K562 (cell line): ENCODE measurements at regions not wholly inside any gene's neighbourhood (a gene's known extent, or its start where the extent isn't known, plus 50 kb on each side); places are given as distances from the start of the nearest gene placed in this dataset.

Source experiments
- ATAC-seq: fragments of 200-7000 bp; cut with Tn5 transposase; 3 replicates; pipeline ENCODE4 v1.9.1; 2020; ENCODE audit warnings: moderate library complexity
- BruUV-seq: library from RNA; stranded (reverse); fragments of 400-500 nt; replicated peaks from 2 replicates; lab custom pipeline; 2021; lab: Mats Ljungman, UMichigan
- CTCF ChIA-PET: fragments of 300-600 bp; formaldehyde crosslinking; extraction: SDS; loops from one replicate; lab custom pipeline; 2021; ENCODE audit warnings: low intra/inter-chr PET ratio; lab: Yijun Ruan, JAX
- POLR2A ChIA-PET: fragments of 300-600, 350-650 bp; sonication (Branson Sonifier 250); formaldehyde crosslinking; extraction: SDS; loops from one replicate; lab custom pipeline; 2021; ENCODE audit warnings: antibody characterized with exemption, inconsistent platforms; lab: Yijun Ruan, JAX
- DNase-seq, 4 experiments: peaks; one replicate each; pipeline versions ENCODE4 v3.0.0 to v3.0.0-alpha.2; 2011 to 2018; ENCODE audit warnings: low spot score in 3 of 4, mixed read lengths in 3 of 4; ENCODE audit errors: extremely low read depth in 1 of 4
- FAIRE-seq: peaks from 2 replicates; lab custom pipeline; 2011; peaks lifted over from hg19 to GRCh38; lab: Jason Lieb, UNC
- H2AFZ ChIP-seq: 2 replicates; pipeline ENCODE4 v1.6.0; 2011; ENCODE audit warnings: low read depth, low read length, control low read depth, inconsistent platforms
- H3K27ac ChIP-seq: fragments of 200-600 bp; 3 replicates; pipeline ENCODE4 v1.8.0; 2011; ENCODE audit warnings: low read depth, mild to moderate bottlenecking, control low read depth, inconsistent platforms, low read length, moderate library complexity, mixed read lengths; ENCODE audit errors: extremely low read depth
- H3K27me3 ChIP-seq, 2 experiments: fragments of 300-600 bp in 1 of 2; 2 replicates in 1 of 2; 3 replicates in 1 of 2; pipeline versions ENCODE4 v1.6.0 to v1.8.0; 2011; ENCODE audit warnings: inconsistent platforms in 2 of 2, low read length in 2 of 2, mild to moderate bottlenecking in 1 of 2, mixed read lengths in 1 of 2, moderate library complexity in 1 of 2; ENCODE audit not compliant: control insufficient read depth in 2 of 2, insufficient read depth in 2 of 2
- H3K36me3 ChIP-seq: fragments of 300-600 bp; 3 replicates; pipeline ENCODE4 v1.8.0; 2011; ENCODE audit warnings: mild to moderate bottlenecking, low read length, inconsistent platforms; ENCODE audit not compliant: control insufficient read depth, insufficient read depth
- H3K4me1 ChIP-seq, 2 experiments: fragments of 200-600 bp in 1 of 2; replicated peaks in 1 of 2; 2 replicates in 1 of 2; 3 replicates in 1 of 2; pipeline versions ENCODE4 v1.5.1 to v1.8.0; 2011; ENCODE audit warnings: inconsistent platforms in 2 of 2, low read length in 2 of 2, mild to moderate bottlenecking in 1 of 2, mixed read lengths in 1 of 2, moderate library complexity in 1 of 2; ENCODE audit not compliant: control insufficient read depth in 2 of 2, insufficient read depth in 2 of 2
- H3K4me2 ChIP-seq: 2 replicates; pipeline ENCODE4 v1.6.1; 2011; ENCODE audit warnings: low read length, control low read depth, inconsistent platforms, mixed read lengths; ENCODE audit not compliant: insufficient read depth
- H3K4me3 ChIP-seq: fragments of 200-600 bp; sonication (generic), shearing (Covaris generic); 2 replicates; pipeline ENCODE4 v1.5.1; 2016; ENCODE audit warnings: control low read depth, inconsistent platforms
- H3K79me2 ChIP-seq: fragments of 200-600 bp; 3 replicates; pipeline ENCODE4 v1.8.0; 2011; ENCODE audit warnings: low read length, inconsistent platforms; ENCODE audit not compliant: control insufficient read depth, insufficient read depth
- H3K9ac ChIP-seq, 2 experiments: 2 replicates each; pipeline versions ENCODE4 v1.6.0 to v1.6.1; 2011; ENCODE audit warnings: low read depth in 2 of 2, low read length in 2 of 2, control low read depth in 1 of 2, inconsistent platforms in 1 of 2, mild to moderate bottlenecking in 1 of 2, mixed read lengths in 1 of 2; ENCODE audit not compliant: insufficient read depth in 1 of 2
- H3K9me1 ChIP-seq: one replicate; pipeline ENCODE4 v1.6.0; 2011; ENCODE audit warnings: inconsistent platforms, mild to moderate bottlenecking, low read length, moderate library complexity; ENCODE audit not compliant: control insufficient read depth, insufficient read depth
- H3K9me3 ChIP-seq: replicated peaks from 2 replicates; pipeline ENCODE4 v1.5.1; 2011; ENCODE audit warnings: low read depth, low read length, inconsistent platforms; ENCODE audit not compliant: control insufficient read depth, insufficient read depth
- H4K20me1 ChIP-seq: replicated peaks from 2 replicates; pipeline ENCODE4 v1.6.1; 2011; ENCODE audit warnings: low read length, inconsistent platforms, mixed read lengths; ENCODE audit not compliant: control insufficient read depth, insufficient read depth
- DACH1 ChIP-seq: fragments of 450-650 bp; IDR thresholded peaks from 2 replicates; pipeline ENCODE4 v1.6.1; 2018; ENCODE audit not compliant: partially characterized antibody
- HDGF ChIP-seq: fragments of 450-650 bp; IDR thresholded peaks from 2 replicates; pipeline ENCODE4 v1.6.1; 2016
- ZNF232 ChIP-seq: sonication (generic); formaldehyde crosslinking; IDR thresholded peaks from 2 replicates; pipeline ENCODE4 v1.8.0; 2022; ENCODE audit warnings: mild to moderate bottlenecking, missing genetic modification reagents
- WGBS: fragments of 100-300 bp; shearing (Covaris generic); methylation state at CpG from one replicate; pipeline ENCODE4 v1.1.6; 2016; ENCODE audit warnings: low coverage, mixed read lengths; ENCODE audit not compliant: insufficient coverage; ENCODE audit errors: missing lambda C conversion rate; 5-methylcytosine and 5-hydroxymethylcytosine counted together
- in situ Hi-C: fragments of 300-500 bp; cut with MboI; formaldehyde crosslinking; loops from 4 replicates; pipeline ENCODE4 v1.15.0; 2018; ENCODE audit warnings: inconsistent platforms, mixed read lengths
- intact Hi-C: fragments of 100-400 bp; cut with micrococcal nuclease; formaldehyde crosslinking; loops from 2 replicates; pipeline ENCODE4 v1.14.2; 2022
- TF ChIP-seq, protein P1 (sequence below): fragments of 450-650 bp; IDR thresholded peaks from 2 replicates; pipeline ENCODE4 v1.6.1; 2017; ENCODE audit warnings: mild to moderate bottlenecking, moderate library complexity

DNA sequence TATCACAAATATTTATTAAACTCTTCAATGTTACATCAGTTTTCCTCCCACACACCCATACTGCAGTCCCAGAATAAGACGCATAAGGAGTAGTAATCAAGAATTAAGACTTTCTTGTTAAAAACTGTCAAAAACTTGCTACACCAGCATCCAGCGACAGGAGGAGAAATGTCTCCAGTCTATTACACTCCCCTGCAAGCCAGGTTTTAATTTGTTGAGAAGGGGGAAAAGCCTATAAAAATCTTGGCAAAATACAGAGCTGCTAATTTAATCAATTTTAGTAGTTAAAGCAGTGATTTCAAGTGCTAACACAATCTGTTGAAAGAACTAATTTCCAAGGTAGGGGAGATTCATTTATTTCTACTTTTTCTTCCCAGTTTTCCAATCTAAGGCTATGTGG is 102.0 kb upstream of the MED13 start:
- H3K27ac ChIP-seq, result no peak overlapping the region
- no peak overlapping the region for H3K4me2 ChIP-seq
- H3K4me3 ChIP-seq, result no peak overlapping the region
- WGBS, result 85% methylated on average over 2 of the region's 2 CpGs
- H3K36me3 ChIP-seq, result no peaks in the 10 kb centered on the region
- intact Hi-C loops, result no loop called here
- FAIRE-seq (no peak), ATAC-seq (no peak), DNase-seq (no peak)
- H3K9me3 ChIP-seq, result no peaks in the 10 kb centered on the region
- H3K9me1 ChIP-seq, result peaks cover 3% of the 10 kb centered on the region
- BruUV-seq, result no TSS peak
- H4K20me1 ChIP-seq, result no peaks in the 10 kb centered on the region
- H3K27me3 ChIP-seq, result no peaks in the 10 kb centered on the region
- ChIA-PET CTCF (no interaction called here), POLR2A (no interaction called here)
- H3K4me1 ChIP-seq, result peaks cover 18 to 43% of the 10 kb centered on the region in 2 experiments
- H2AFZ ChIP-seq, result peak overlapping the region; percentile 18; the same call in 1 of the 2 replicates
- no peak overlapping the region for H3K9ac ChIP-seq
- in situ Hi-C loops, result no loop called here
- H3K79me2 ChIP-seq, result no peaks in the 10 kb centered on the region
- TF ChIP-seq HDGF, result no peak
- TF ChIP-seq ZNF232 (CRISPR knock-in tag), result no peak
- no peak for TF ChIP-seq DACH1
- TF ChIP-seq, protein P1, sequence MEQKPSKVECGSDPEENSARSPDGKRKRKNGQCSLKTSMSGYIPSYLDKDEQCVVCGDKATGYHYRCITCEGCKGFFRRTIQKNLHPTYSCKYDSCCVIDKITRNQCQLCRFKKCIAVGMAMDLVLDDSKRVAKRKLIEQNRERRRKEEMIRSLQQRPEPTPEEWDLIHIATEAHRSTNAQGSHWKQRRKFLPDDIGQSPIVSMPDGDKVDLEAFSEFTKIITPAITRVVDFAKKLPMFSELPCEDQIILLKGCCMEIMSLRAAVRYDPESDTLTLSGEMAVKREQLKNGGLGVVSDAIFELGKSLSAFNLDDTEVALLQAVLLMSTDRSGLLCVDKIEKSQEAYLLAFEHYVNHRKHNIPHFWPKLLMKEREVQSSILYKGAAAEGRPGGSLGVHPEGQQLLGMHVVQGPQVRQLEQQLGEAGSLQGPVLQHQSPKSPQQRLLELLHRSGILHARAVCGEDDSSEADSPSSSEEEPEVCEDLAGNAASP, result no peak
